H1 (cell line): ENCODE measurements at regions not wholly inside any gene's neighbourhood (a gene's known extent, or its start where the extent isn't known, plus 50 kb on each side); places are given as distances from the start of the nearest gene placed in this dataset.

ENCODE experiments used
- RFX5 ChIP-seq: IDR thresholded peaks from 2 replicates; pipeline ENCODE4 v1.6.1; 2011; ENCODE audit warnings: low read depth, low read length, improper control_type of control experiment, borderline replicate concordance
- TF ChIP-seq, protein P1 (sequence below): fragments of 300-600 bp; sonication (generic); IDR thresholded peaks from 2 replicates; pipeline ENCODE4 v1.7.1; 2012; ENCODE audit warnings: low read length, moderate library complexity, mild to moderate bottlenecking, inconsistent platforms; ENCODE audit not compliant: insufficient replicate concordance

DNA sequence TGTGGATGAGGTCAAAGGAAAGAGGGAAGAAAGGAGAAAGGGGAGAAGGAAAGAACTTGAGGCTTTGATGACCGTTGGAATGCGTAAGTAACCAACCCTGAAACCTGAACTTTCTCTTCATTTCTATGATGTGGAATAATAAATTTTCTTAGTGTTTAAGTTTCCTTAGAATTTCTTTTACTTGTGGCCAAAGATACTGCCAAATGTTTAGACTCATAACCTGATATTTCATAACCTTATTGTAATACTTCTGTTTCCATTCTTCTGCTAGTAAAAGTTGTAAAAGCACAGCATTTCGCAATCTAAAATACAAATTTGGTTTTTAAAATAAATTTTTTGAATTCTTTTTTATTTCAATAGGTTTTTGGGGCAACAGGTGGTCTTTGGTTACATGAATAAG is 258.5 kb upstream of the GIMD1 start (continued):
- TF ChIP-seq, protein P1, sequence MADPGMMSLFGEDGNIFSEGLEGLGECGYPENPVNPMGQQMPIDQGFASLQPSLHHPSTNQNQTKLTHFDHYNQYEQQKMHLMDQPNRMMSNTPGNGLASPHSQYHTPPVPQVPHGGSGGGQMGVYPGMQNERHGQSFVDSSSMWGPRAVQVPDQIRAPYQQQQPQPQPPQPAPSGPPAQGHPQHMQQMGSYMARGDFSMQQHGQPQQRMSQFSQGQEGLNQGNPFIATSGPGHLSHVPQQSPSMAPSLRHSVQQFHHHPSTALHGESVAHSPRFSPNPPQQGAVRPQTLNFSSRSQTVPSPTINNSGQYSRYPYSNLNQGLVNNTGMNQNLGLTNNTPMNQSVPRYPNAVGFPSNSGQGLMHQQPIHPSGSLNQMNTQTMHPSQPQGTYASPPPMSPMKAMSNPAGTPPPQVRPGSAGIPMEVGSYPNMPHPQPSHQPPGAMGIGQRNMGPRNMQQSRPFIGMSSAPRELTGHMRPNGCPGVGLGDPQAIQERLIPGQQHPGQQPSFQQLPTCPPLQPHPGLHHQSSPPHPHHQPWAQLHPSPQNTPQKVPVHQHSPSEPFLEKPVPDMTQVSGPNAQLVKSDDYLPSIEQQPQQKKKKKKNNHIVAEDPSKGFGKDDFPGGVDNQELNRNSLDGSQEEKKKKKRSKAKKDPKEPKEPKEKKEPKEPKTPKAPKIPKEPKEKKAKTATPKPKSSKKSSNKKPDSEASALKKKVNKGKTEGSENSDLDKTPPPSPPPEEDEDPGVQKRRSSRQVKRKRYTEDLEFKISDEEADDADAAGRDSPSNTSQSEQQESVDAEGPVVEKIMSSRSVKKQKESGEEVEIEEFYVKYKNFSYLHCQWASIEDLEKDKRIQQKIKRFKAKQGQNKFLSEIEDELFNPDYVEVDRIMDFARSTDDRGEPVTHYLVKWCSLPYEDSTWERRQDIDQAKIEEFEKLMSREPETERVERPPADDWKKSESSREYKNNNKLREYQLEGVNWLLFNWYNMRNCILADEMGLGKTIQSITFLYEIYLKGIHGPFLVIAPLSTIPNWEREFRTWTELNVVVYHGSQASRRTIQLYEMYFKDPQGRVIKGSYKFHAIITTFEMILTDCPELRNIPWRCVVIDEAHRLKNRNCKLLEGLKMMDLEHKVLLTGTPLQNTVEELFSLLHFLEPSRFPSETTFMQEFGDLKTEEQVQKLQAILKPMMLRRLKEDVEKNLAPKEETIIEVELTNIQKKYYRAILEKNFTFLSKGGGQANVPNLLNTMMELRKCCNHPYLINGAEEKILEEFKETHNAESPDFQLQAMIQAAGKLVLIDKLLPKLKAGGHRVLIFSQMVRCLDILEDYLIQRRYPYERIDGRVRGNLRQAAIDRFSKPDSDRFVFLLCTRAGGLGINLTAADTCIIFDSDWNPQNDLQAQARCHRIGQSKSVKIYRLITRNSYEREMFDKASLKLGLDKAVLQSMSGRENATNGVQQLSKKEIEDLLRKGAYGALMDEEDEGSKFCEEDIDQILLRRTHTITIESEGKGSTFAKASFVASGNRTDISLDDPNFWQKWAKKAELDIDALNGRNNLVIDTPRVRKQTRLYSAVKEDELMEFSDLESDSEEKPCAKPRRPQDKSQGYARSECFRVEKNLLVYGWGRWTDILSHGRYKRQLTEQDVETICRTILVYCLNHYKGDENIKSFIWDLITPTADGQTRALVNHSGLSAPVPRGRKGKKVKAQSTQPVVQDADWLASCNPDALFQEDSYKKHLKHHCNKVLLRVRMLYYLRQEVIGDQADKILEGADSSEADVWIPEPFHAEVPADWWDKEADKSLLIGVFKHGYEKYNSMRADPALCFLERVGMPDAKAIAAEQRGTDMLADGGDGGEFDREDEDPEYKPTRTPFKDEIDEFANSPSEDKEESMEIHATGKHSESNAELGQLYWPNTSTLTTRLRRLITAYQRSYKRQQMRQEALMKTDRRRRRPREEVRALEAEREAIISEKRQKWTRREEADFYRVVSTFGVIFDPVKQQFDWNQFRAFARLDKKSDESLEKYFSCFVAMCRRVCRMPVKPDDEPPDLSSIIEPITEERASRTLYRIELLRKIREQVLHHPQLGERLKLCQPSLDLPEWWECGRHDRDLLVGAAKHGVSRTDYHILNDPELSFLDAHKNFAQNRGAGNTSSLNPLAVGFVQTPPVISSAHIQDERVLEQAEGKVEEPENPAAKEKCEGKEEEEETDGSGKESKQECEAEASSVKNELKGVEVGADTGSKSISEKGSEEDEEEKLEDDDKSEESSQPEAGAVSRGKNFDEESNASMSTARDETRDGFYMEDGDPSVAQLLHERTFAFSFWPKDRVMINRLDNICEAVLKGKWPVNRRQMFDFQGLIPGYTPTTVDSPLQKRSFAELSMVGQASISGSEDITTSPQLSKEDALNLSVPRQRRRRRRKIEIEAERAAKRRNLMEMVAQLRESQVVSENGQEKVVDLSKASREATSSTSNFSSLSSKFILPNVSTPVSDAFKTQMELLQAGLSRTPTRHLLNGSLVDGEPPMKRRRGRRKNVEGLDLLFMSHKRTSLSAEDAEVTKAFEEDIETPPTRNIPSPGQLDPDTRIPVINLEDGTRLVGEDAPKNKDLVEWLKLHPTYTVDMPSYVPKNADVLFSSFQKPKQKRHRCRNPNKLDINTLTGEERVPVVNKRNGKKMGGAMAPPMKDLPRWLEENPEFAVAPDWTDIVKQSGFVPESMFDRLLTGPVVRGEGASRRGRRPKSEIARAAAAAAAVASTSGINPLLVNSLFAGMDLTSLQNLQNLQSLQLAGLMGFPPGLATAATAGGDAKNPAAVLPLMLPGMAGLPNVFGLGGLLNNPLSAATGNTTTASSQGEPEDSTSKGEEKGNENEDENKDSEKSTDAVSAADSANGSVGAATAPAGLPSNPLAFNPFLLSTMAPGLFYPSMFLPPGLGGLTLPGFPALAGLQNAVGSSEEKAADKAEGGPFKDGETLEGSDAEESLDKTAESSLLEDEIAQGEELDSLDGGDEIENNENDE: no peak
- TF ChIP-seq RFX5: no peak
